ENCODE measurements at regions not wholly inside any gene's neighbourhood (a gene's known extent, or its start where the extent isn't known, plus 50 kb on each side); places are given as distances from the start of the nearest gene placed in this dataset.

DNA sequence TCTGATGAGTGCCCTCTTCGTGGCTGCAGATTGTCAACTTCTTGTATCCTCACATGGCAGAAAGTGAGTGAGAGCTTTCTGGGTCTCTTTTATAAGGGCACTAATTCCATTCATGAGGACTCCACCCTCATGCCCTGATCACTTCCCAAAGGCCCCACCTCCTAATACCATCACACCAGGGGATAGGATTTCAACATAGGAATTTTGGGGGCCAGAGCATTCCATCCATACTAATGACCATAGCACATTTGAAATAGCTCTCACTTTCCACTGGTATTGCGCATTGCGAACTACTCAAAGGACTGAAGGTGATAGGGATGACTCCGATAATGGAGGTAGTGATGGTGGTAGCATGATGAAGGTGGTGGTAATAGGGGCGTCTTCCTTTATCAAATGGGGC lies 324.3 kb downstream of the PRL start:
- H3K36me3 Mint-ChIP-seq (ENCODE audit: low read depth): peaks cover 45% of the 10 kb centered on the region
- no peaks in the 10 kb centered on the region for H3K27me3 ChIP-seq (ENCODE audit: control insufficient read depth, insufficient read depth, low read length, poor library complexity, severe bottlenecking)
- H3K9me3 ChIP-seq (ENCODE audit: control insufficient read depth, low read length): peaks cover 26% of the 10 kb centered on the region
- H3K36me3 ChIP-seq (ENCODE audit: control insufficient read depth, insufficient read depth, low read length): peaks cover 38% of the 10 kb centered on the region
- H3K27me3 Mint-ChIP-seq (ENCODE audit: insufficient read depth): no peaks in the 10 kb centered on the region
- H3K4me1 ChIP-seq (ENCODE audit: control insufficient read depth, insufficient read depth, low read length): no peaks in the 10 kb centered on the region
- peaks cover 13% of the 10 kb centered on the region for H3K9me3 Mint-ChIP-seq
- H3K4me1 Mint-ChIP-seq: peaks cover 13% of the 10 kb centered on the region
- TF ChIP-seq CTCF (conservative IDR thresholded peaks at IDR 0.05): no peak
- no peak overlapping the region for H3K4me3 Mint-ChIP-seq
- no peak overlapping the region for H3K4me3 ChIP-seq (ENCODE audit: low read length)
- WGBS, 2 experiments (ENCODE audit: insufficient coverage in 1 of 2, insufficient read length in 1 of 2): 86 to 99% methylated on average over 1 to 5 of the region's 5 CpGs
- DNase-seq: no peak
- H3K27ac ChIP-seq (ENCODE audit: low read depth, low read length): no peak overlapping the region
- H3K9ac ChIP-seq (ENCODE audit: extremely low read depth, low read length, poor library complexity, severe bottlenecking): no peak overlapping the region
- H3K27ac Mint-ChIP-seq: no peak overlapping the region

GRCh38 chr6:21977346-21977745 lies 319.5 kb downstream of the PRL start:
- Mint-ChIP-seq H3K27ac (no peak overlapping the region), H3K36me3 (ENCODE audit: low read depth) (peaks cover 85% of the 10 kb centered on the region)

DNA sequence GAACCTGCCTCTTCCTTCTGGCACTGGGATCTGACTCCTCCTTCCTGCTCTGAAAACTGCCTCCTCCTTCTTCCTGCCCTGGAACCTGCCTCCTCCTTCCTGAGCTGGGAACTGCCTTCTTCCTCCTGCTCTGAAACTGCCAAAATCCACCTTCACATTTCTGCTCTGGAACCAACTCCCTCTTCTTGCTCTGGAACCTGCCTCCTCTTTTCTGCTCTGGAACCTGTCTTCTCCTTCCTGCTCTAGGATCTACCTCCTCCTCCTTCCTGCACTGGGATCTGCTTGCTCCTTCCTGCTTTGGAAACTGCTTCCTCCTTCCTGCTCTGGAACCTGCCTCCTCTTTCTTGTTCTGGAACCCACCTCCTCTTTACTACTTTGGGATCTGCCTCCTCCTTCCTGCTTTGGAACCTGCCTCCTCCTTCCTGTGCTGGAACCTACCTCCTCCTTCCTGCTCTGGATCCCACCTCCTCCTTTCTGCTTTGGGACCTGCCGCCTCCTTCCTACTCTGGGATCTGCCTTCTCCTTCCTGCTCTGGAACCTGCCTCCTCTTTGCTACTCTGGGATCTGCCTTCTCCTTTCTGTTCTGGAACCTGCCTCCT lies 315.5 kb downstream of the PRL start:
- TF ChIP-seq CTCF (conservative IDR thresholded peaks at IDR 0.05): no peak
- Mint-ChIP-seq H3K36me3 (ENCODE audit: low read depth) (peaks cover 79% of the 10 kb centered on the region), H3K4me1 (no peaks in the 10 kb centered on the region), H3K27ac (no peak overlapping the region), H3K27me3 (ENCODE audit: insufficient read depth) (no peaks in the 10 kb centered on the region), H3K4me3 (no peak overlapping the region), H3K9me3 (peaks cover 26% of the 10 kb centered on the region)
- H3K36me3 ChIP-seq (ENCODE audit: control insufficient read depth, insufficient read depth, low read length): peaks cover 90% of the 10 kb centered on the region
- H3K4me3 ChIP-seq (ENCODE audit: low read length): no peak overlapping the region
- no peak overlapping the region for H3K27ac ChIP-seq (ENCODE audit: low read depth, low read length)
- no peak for DNase-seq
- WGBS, 2 experiments (ENCODE audit: insufficient coverage in 1 of 2, insufficient read length in 1 of 2): 46 to 78% methylated on average over 1 of the region's 1 CpG
- H3K4me1 ChIP-seq (ENCODE audit: control insufficient read depth, insufficient read depth, low read length): no peaks in the 10 kb centered on the region
- no peak overlapping the region for H3K9ac ChIP-seq (ENCODE audit: extremely low read depth, low read length, poor library complexity, severe bottlenecking)
- H3K27me3 ChIP-seq (ENCODE audit: control insufficient read depth, insufficient read depth, low read length, poor library complexity, severe bottlenecking): no peaks in the 10 kb centered on the region
- peaks cover 40% of the 10 kb centered on the region for H3K9me3 ChIP-seq (ENCODE audit: control insufficient read depth, low read length)

More at GRCh38 chr6:21977346-21977745, 319.5 kb downstream of the PRL start:
- peaks cover 34% of the 10 kb centered on the region for H3K9me3 Mint-ChIP-seq
- H3K27ac ChIP-seq (ENCODE audit: low read depth, low read length): no peak overlapping the region
- no CpG with 5 or more reads among the region's 1 CpG for WGBS, 2 experiments (ENCODE audit: insufficient coverage in 1 of 2, insufficient read length in 1 of 2)
- H3K4me3 ChIP-seq (ENCODE audit: low read length): no peak overlapping the region
- H3K9me3 ChIP-seq (ENCODE audit: control insufficient read depth, low read length): peaks cover 53% of the 10 kb centered on the region
- no peak for TF ChIP-seq CTCF (conservative IDR thresholded peaks at IDR 0.05)
- no peaks in the 10 kb centered on the region for H3K4me1 ChIP-seq (ENCODE audit: control insufficient read depth, insufficient read depth, low read length)
- H3K36me3 ChIP-seq (ENCODE audit: control insufficient read depth, insufficient read depth, low read length): peaks cover 79% of the 10 kb centered on the region
- no peaks in the 10 kb centered on the region for H3K4me1 Mint-ChIP-seq
- H3K9ac ChIP-seq (ENCODE audit: extremely low read depth, low read length, poor library complexity, severe bottlenecking): no peak overlapping the region
- no peak overlapping the region for H3K4me3 Mint-ChIP-seq
- no peaks in the 10 kb centered on the region for H3K27me3 Mint-ChIP-seq (ENCODE audit: insufficient read depth)
- H3K27me3 ChIP-seq (ENCODE audit: control insufficient read depth, insufficient read depth, low read length, poor library complexity, severe bottlenecking): no peaks in the 10 kb centered on the region
- DNase-seq: no peak

All from endodermal cell (in vitro differentiated cells).